Nephron (organoid): ENCODE measurements at regions not wholly inside any gene's neighbourhood (a gene's known extent, or its start where the extent isn't known, plus 50 kb on each side); places are given as distances from the start of the nearest gene placed in this dataset.
A peak's percentile ranks its signal among the peaks of the same experiment; 100 is the strongest.

ENCODE experiments used
- H3K27ac Mint-ChIP-seq, 3 experiments: 2 replicates each; pipeline ENCODE4 v1.8.0; 2020; ENCODE audit warnings: mixed read lengths in 3 of 3, mild to moderate bottlenecking in 2 of 3, moderate library complexity in 1 of 3
- H3K27me3 Mint-ChIP-seq: 2 replicates; pipeline ENCODE4 v1.8.0; 2021; ENCODE audit warnings: low read depth, mild to moderate bottlenecking, moderate library complexity, mixed read lengths
- H3K36me3 Mint-ChIP-seq: 2 replicates; pipeline ENCODE4 v1.8.0; 2020; ENCODE audit warnings: low read depth, mixed read lengths
- H3K4me1 Mint-ChIP-seq: 2 replicates; pipeline ENCODE4 v1.8.0; 2020; ENCODE audit warnings: mixed read lengths
- H3K4me3 Mint-ChIP-seq, 3 experiments: 2 replicates each; pipeline ENCODE4 v1.8.0; 2020; ENCODE audit warnings: mild to moderate bottlenecking in 3 of 3, mixed read lengths in 3 of 3, moderate library complexity in 2 of 3
- H3K9me3 Mint-ChIP-seq: 2 replicates; pipeline ENCODE4 v1.8.0; 2020; ENCODE audit warnings: mixed read lengths
- TF ChIP-seq, protein P1 (sequence below), 3 experiments: fragments of 200-600 bp; sonication (generic); IDR thresholded peaks; one replicate each; pipeline ENCODE4 v1.5.0; 2021; ENCODE audit warnings: antibody characterized with exemption in 3 of 3; ENCODE audit not compliant: unreplicated experiment in 3 of 3

DNA sequence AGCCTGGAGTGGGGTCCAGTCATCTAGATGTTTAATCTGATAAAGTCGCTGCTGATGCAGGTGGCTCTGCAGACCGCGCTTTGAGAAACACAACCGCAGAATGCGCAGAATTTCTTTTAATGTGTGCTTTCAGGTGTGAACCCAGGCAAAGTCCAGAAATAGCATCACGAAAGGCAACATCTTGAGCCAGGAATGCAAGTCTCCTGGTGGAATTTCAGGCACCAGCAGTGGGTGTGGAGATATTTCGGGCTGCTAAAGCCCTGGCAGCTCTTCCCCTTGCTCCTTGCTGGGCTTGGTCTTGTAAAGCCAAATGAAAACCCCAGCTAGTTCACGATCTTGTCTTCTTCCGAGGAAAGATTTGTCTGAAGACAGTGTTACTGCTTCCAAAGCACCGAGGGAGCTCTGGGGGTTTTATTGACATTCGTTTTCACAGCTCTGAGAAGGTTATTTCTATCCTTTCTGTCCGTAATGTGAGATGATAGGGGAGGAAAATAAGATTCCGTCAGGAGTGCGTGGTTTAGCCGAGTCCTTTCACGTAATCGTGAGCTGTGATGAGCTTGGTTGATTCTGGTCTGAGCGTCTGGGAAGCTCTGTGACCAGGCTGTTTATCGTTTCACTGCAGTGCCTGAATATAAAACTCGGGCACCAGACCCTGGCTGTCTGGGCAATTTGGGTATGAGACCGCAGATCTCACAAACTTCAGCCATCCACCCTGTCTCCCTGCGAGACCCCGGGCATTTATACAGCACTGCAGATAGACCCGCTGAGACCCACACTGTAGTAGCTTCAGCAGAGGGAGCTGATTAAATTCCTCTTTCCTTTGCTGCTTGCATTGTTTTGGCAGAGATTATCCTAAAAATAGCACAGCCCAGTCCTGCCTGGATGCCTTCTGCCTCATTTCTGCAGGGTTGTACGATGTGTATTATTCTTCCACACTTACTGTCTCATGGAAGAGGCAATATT is 67.0 kb upstream of the SLC25A26 start:
- no peaks in the 10 kb centered on the region for H3K9me3 Mint-ChIP-seq
- H3K27ac Mint-ChIP-seq = peak overlapping the region; percentile 10 to 79 (median 69)
- H3K4me3 Mint-ChIP-seq = peak overlapping the region; percentile 39 to 79 (median 66)
- H3K36me3 Mint-ChIP-seq = no peaks in the 10 kb centered on the region
- TF ChIP-seq, protein P1, sequence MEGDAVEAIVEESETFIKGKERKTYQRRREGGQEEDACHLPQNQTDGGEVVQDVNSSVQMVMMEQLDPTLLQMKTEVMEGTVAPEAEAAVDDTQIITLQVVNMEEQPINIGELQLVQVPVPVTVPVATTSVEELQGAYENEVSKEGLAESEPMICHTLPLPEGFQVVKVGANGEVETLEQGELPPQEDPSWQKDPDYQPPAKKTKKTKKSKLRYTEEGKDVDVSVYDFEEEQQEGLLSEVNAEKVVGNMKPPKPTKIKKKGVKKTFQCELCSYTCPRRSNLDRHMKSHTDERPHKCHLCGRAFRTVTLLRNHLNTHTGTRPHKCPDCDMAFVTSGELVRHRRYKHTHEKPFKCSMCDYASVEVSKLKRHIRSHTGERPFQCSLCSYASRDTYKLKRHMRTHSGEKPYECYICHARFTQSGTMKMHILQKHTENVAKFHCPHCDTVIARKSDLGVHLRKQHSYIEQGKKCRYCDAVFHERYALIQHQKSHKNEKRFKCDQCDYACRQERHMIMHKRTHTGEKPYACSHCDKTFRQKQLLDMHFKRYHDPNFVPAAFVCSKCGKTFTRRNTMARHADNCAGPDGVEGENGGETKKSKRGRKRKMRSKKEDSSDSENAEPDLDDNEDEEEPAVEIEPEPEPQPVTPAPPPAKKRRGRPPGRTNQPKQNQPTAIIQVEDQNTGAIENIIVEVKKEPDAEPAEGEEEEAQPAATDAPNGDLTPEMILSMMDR (IDR thresholded peaks at IDR 0.05; ENCODE audit: unreplicated experiment in 3 of 3) = no peak
- peaks cover 10% of the 10 kb centered on the region for H3K27me3 Mint-ChIP-seq
- H3K4me1 Mint-ChIP-seq = peaks cover 13% of the 10 kb centered on the region

GRCh38 chr3:66152336-66152735 is 68.5 kb upstream of the SLC25A26 start:
- no peaks in the 10 kb centered on the region for H3K36me3 Mint-ChIP-seq
- no peak overlapping the region for H3K4me3 Mint-ChIP-seq
- peaks cover 13% of the 10 kb centered on the region for H3K4me1 Mint-ChIP-seq
- TF ChIP-seq, protein P1 (IDR thresholded peaks at IDR 0.05; ENCODE audit: unreplicated experiment in 3 of 3) = no peak
- H3K27ac Mint-ChIP-seq = no peak overlapping the region
- no peaks in the 10 kb centered on the region for H3K9me3 Mint-ChIP-seq
- peaks cover 10% of the 10 kb centered on the region for H3K27me3 Mint-ChIP-seq

DNA sequence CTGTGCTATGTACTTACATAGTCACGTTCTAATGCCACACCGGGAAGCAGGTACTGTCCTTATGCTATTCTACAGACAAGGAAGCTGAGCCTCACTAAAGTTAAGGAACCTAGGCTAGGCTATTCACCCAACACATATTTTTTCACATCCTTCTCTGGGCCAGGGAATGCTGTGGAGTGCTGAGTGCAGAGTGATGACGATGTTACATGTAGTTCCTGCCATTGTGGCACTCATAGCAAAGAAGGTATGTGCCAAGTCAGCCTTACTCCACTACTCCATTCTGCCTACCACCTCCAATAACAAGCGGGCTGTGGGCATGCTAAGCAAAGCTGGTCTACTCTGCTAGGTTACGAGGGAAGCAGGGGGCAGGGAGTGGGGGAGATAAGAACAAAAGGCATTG is 69.8 kb upstream of the SLC25A26 start:
- Mint-ChIP-seq H3K27ac (no peak overlapping the region), H3K9me3 (no peaks in the 10 kb centered on the region), H3K36me3 (no peaks in the 10 kb centered on the region), H3K4me1 (peaks cover 13% of the 10 kb centered on the region), H3K27me3 (peaks cover 10% of the 10 kb centered on the region), H3K4me3 (no peak overlapping the region)
- TF ChIP-seq, protein P1 (IDR thresholded peaks at IDR 0.05; ENCODE audit: unreplicated experiment in 3 of 3) = no peak

GRCh38 chr3:66149269-66149668 is 71.5 kb upstream of the SLC25A26 start:
- no peaks in the 10 kb centered on the region for H3K9me3 Mint-ChIP-seq
- H3K4me3 Mint-ChIP-seq = no peak overlapping the region
- H3K27me3 Mint-ChIP-seq = peaks cover 10% of the 10 kb centered on the region
- no peak overlapping the region for H3K27ac Mint-ChIP-seq
- H3K4me1 Mint-ChIP-seq = peaks cover 19% of the 10 kb centered on the region
- H3K36me3 Mint-ChIP-seq = no peaks in the 10 kb centered on the region
- TF ChIP-seq, protein P1 (IDR thresholded peaks at IDR 0.05; ENCODE audit: unreplicated experiment in 3 of 3) = no peak

DNA sequence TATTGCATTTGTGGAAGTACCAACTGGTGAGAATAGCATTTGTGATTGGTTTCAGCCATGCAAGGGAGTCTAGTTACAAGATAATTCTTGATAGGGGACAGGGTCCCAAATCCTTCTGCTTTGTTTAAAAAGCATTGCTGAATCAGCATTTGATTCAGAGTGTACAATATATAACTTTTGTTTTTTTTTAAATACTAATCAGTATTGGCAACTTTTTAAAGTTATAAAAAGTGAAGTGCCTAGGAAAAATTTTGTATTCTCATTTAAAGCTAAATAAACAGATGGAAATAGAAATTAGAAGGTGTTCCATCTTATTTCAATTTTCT is 75.4 kb upstream of the SLC25A26 start:
- Mint-ChIP-seq H3K4me1 (peaks cover 24% of the 10 kb centered on the region), H3K27ac (peak overlapping the region; percentile 47 to 65 (median 53)), H3K36me3 (no peaks in the 10 kb centered on the region), H3K9me3 (peaks cover 3% of the 10 kb centered on the region), H3K27me3 (no peaks in the 10 kb centered on the region), H3K4me3 (no peak overlapping the region)
- TF ChIP-seq, protein P1 (IDR thresholded peaks at IDR 0.05; ENCODE audit: unreplicated experiment in 3 of 3) = no peak
